ENCODE measurements at regions not wholly inside any gene's neighbourhood (a gene's known extent, or its start where the extent isn't known, plus 50 kb on each side); places are given as distances from the start of the nearest gene placed in this dataset.

DNA sequence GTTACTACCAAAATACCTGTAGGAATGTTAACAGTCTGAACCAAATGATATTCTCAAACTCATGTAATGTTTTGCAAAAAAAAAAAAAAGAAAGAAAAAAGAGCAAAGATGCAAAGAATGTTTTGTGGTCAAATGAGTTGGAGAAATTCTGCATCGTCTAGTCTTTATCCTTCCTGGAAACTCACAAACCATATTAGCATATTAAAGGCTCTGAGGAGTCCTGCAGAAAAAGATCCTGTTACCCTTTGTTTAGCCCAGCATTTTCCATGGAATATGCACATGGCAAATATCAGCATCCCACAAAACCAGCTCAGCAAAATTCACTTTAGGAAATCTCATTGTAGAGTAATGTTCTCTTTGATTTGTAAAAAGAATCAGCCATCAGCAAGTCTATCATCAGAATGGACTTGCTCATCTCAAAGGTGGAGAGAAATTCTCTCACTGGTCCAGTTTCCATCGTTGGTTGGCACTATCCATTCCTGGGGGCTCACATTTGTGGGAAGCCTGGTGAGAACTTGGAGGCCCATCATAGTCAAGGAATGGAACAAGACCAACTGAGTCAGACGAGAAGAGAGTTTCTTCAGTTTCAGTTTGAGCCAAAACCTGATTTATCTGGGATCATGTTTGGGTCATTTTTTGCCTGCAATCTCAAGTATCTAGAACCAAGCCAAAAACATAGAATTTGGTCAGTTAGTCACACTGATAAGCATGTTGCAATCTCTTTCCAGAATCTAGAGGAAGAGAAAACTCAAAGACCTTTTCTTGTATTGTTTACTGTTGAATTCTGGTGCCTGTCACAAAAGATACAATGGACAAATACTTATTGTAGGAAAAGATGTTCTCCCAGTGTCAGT is 129.8 kb downstream of the TBX5 start:
- TF ChIP-seq, protein P1, sequence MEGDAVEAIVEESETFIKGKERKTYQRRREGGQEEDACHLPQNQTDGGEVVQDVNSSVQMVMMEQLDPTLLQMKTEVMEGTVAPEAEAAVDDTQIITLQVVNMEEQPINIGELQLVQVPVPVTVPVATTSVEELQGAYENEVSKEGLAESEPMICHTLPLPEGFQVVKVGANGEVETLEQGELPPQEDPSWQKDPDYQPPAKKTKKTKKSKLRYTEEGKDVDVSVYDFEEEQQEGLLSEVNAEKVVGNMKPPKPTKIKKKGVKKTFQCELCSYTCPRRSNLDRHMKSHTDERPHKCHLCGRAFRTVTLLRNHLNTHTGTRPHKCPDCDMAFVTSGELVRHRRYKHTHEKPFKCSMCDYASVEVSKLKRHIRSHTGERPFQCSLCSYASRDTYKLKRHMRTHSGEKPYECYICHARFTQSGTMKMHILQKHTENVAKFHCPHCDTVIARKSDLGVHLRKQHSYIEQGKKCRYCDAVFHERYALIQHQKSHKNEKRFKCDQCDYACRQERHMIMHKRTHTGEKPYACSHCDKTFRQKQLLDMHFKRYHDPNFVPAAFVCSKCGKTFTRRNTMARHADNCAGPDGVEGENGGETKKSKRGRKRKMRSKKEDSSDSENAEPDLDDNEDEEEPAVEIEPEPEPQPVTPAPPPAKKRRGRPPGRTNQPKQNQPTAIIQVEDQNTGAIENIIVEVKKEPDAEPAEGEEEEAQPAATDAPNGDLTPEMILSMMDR (IDR thresholded peaks at IDR 0.05; ENCODE audit: low read depth, low read length), result no peak
- no peak for TF ChIP-seq EZH2phosphoT487 (IDR thresholded peaks at IDR 0.05; ENCODE audit: low read depth)

Measured in OCI-LY3 (cell line).